H1 (cell line): ENCODE measurements at regions not wholly inside any gene's neighbourhood (a gene's known extent, or its start where the extent isn't known, plus 50 kb on each side); places are given as distances from the start of the nearest gene placed in this dataset.

ENCODE experiments used
- CTCF ChIA-PET: fragments of 300-600 bp; sonication (Branson Sonifier 250); formaldehyde crosslinking; loops from one replicate; lab custom pipeline; 2021; ENCODE audit not compliant: partially characterized antibody; lab: Charles Lee
- POLR2A ChIA-PET: fragments of 300-600 bp; sonication (Branson Sonifier 250); formaldehyde crosslinking; loops from one replicate; lab custom pipeline; 2021; ENCODE audit warnings: inconsistent platforms; ENCODE audit not compliant: partially characterized antibody; lab: Charles Lee
- DNase-seq, 2 experiments: peaks; one replicate each; pipeline versions ENCODE4 v3.0.0 to v3.0.0-alpha.2; 2010 to 2022; ENCODE audit warnings: low spot score in 2 of 2, low read depth in 1 of 2, mixed read lengths in 1 of 2
- FAIRE-seq: peaks from 2 replicates; lab custom pipeline; 2011; peaks lifted over from hg19 to GRCh38; lab: Jason Lieb, UNC
- H2AFZ ChIP-seq: 2 replicates; pipeline ENCODE4 v1.8.1; 2012; ENCODE audit warnings: low read length, inconsistent platforms
- H2AK5ac ChIP-seq: 2 replicates; pipeline ENCODE4 v1.6.1; 2013; ENCODE audit warnings: low read depth, low read length
- H2BK120ac ChIP-seq: replicated peaks from 2 replicates; pipeline ENCODE3; 2013; ENCODE audit warnings: low read depth, low read length, inconsistent platforms
- H2BK12ac ChIP-seq: 2 replicates; pipeline ENCODE4 v1.6.1; 2013; ENCODE audit warnings: low read depth, low read length
- H2BK15ac ChIP-seq: 2 replicates; pipeline ENCODE4 v1.6.1; 2013; ENCODE audit warnings: low read length
- H2BK20ac ChIP-seq: 2 replicates; pipeline ENCODE4 v1.6.1; 2013; ENCODE audit warnings: low read length
- H2BK5ac ChIP-seq: 2 replicates; pipeline ENCODE4 v1.6.1; 2013; ENCODE audit warnings: low read depth, low read length
- H3K14ac ChIP-seq: 2 replicates; pipeline ENCODE4 v1.6.1; 2013; ENCODE audit warnings: inconsistent platforms; ENCODE audit not compliant: insufficient read length
- H3K18ac ChIP-seq: 2 replicates; pipeline ENCODE4 v1.6.1; 2013; ENCODE audit warnings: low read length; ENCODE audit errors: extremely low read depth
- H3K23ac ChIP-seq: 2 replicates; pipeline ENCODE4 v1.6.1; 2013; ENCODE audit warnings: inconsistent platforms; ENCODE audit not compliant: insufficient read length
- H3K23me2 ChIP-seq: 2 replicates; pipeline ENCODE4 v1.6.1; 2013; ENCODE audit warnings: low read depth, low read length
- H3K27ac ChIP-seq: 2 replicates; pipeline ENCODE4 v1.6.1; 2011; ENCODE audit warnings: low read depth, low read length, inconsistent platforms
- H3K27me3 ChIP-seq, 4 experiments: replicated peaks in 1 of 4; 1 replicate in 1 of 4; 2 replicates in 3 of 4; pipeline versions ENCODE4 v1.6.1 to v1.8.1; 2011 to 2013; ENCODE audit warnings: low read length in 3 of 4, mild to moderate bottlenecking in 3 of 4, inconsistent platforms in 2 of 4, mixed read lengths in 2 of 4, moderate library complexity in 1 of 4; ENCODE audit not compliant: control insufficient read depth in 3 of 4, insufficient read depth in 3 of 4; ENCODE audit errors: extremely low read depth in 1 of 4
- H3K36me3 ChIP-seq, 4 experiments: 2 replicates each; pipeline versions ENCODE4 v1.6.1 to v1.8.1; 2011 to 2013; ENCODE audit warnings: mild to moderate bottlenecking in 4 of 4, low read length in 3 of 4, moderate library complexity in 2 of 4, control low read depth in 1 of 4, inconsistent platforms in 1 of 4; ENCODE audit not compliant: insufficient read depth in 4 of 4, control insufficient read depth in 2 of 4
- H3K4ac ChIP-seq: replicated peaks from 2 replicates; pipeline ENCODE3; 2013; ENCODE audit warnings: low read length, low read depth, mixed read lengths, inconsistent platforms; ENCODE audit not compliant: insufficient read length
- H3K4me1 ChIP-seq, 4 experiments: replicated peaks in 1 of 4; 1 replicate in 1 of 4; 2 replicates in 3 of 4; pipeline versions ENCODE4 v1.6.1 to v1.8.1; 2011 to 2013; ENCODE audit warnings: low read length in 3 of 4, inconsistent platforms in 2 of 4, mixed read lengths in 1 of 4; ENCODE audit not compliant: insufficient read depth in 4 of 4, control insufficient read depth in 3 of 4
- H3K4me2 ChIP-seq, 2 experiments: 2 replicates each; pipeline versions ENCODE4 v1.6.1 to v1.8.1; 2011 to 2013; ENCODE audit warnings: low read depth in 2 of 2, low read length in 2 of 2, control low read depth in 1 of 2, inconsistent platforms in 1 of 2, mild to moderate bottlenecking in 1 of 2; ENCODE audit not compliant: insufficient read depth in 1 of 2
- H3K4me3 ChIP-seq, 4 experiments: fragments of 200-600, 300-600 bp in 1 of 4; sonication (generic), shearing (Covaris generic), sonication (Bioruptor Twin) in 1 of 4; 2 replicates each; pipeline versions ENCODE4 v1.5.1 to v1.8.1; 2011 to 2016; ENCODE audit warnings: low read length in 4 of 4, low read depth in 3 of 4, control low read depth in 2 of 4, inconsistent platforms in 2 of 4, mild to moderate bottlenecking in 2 of 4, mixed read lengths in 1 of 4, moderate library complexity in 1 of 4; ENCODE audit not compliant: insufficient read depth in 2 of 4; ENCODE audit errors: extremely low read depth in 1 of 4
- H3K56ac ChIP-seq: replicated peaks from 2 replicates; pipeline ENCODE3; 2013; ENCODE audit warnings: low read depth, mild to moderate bottlenecking, mixed read lengths, low read length, inconsistent platforms; ENCODE audit not compliant: insufficient read length
- H3K79me1 ChIP-seq: 2 replicates; pipeline ENCODE4 v1.6.1; 2013; ENCODE audit warnings: low read depth, low read length, control low read depth
- H3K79me2 ChIP-seq, 2 experiments: 2 replicates each; pipeline versions ENCODE4 v1.6.1 to v1.8.1; 2012 to 2013; ENCODE audit warnings: low read length in 2 of 2, mild to moderate bottlenecking in 2 of 2, inconsistent platforms in 1 of 2; ENCODE audit not compliant: insufficient read depth in 2 of 2, control insufficient read depth in 1 of 2
- H3K9ac ChIP-seq, 4 experiments: replicated peaks in 1 of 4; 1 replicate in 1 of 4; 2 replicates in 3 of 4; pipeline versions ENCODE4 v1.6.1 to v1.8.1; 2011 to 2013; ENCODE audit warnings: low read depth in 3 of 4, low read length in 3 of 4, control low read depth in 2 of 4, mild to moderate bottlenecking in 2 of 4, moderate library complexity in 2 of 4, inconsistent platforms in 1 of 4; ENCODE audit errors: extremely low read depth in 1 of 4
- H3K9me3 ChIP-seq, 2 experiments: 2 replicates each; pipeline versions ENCODE4 v1.6.1 to v1.8.1; 2012 to 2013; ENCODE audit warnings: mild to moderate bottlenecking in 2 of 2, moderate library complexity in 2 of 2, control low read depth in 1 of 2, inconsistent platforms in 1 of 2, low read depth in 1 of 2, low read length in 1 of 2, mixed read lengths in 1 of 2; ENCODE audit not compliant: insufficient read depth in 2 of 2
- H4K20me1 ChIP-seq, 2 experiments: replicated peaks in 1 of 2; 2 replicates each; pipeline versions ENCODE3 to v1.8.1; 2011 to 2013; ENCODE audit warnings: inconsistent platforms in 2 of 2, low read length in 2 of 2, mild to moderate bottlenecking in 1 of 2; ENCODE audit not compliant: insufficient read depth in 2 of 2, control insufficient read depth in 1 of 2
- H4K5ac ChIP-seq: 2 replicates; pipeline ENCODE4 v1.6.1; 2013; ENCODE audit warnings: low read length, low read depth, mixed read lengths, inconsistent platforms; ENCODE audit not compliant: insufficient read length
- H4K8ac ChIP-seq: 2 replicates; pipeline ENCODE4 v1.8.0; 2013; ENCODE audit warnings: mild to moderate bottlenecking, moderate library complexity, low read length, inconsistent platforms; ENCODE audit not compliant: insufficient read depth; ENCODE audit errors: extremely low read depth
- H4K91ac ChIP-seq: replicated peaks from 2 replicates; pipeline ENCODE3; 2013; ENCODE audit warnings: low read length, mixed read lengths, inconsistent platforms; ENCODE audit not compliant: insufficient read length
- ASH2L ChIP-seq: fragments of 200-600, 300-600 bp; sonication (generic); IDR thresholded peaks from one replicate; pipeline ENCODE4 v1.7.1; 2017; ENCODE audit warnings: low read length
- POLR2AphosphoS5 ChIP-seq: IDR thresholded peaks from 2 replicates; pipeline ENCODE4 v1.6.1; 2011; ENCODE audit warnings: low read depth, low read length
- TBP ChIP-seq: IDR thresholded peaks from 2 replicates; pipeline ENCODE4 v1.6.1; 2011; ENCODE audit warnings: low read depth, low read length, improper control_type of control experiment
- WGBS, 2 experiments: shearing (Covaris generic) in 1 of 2; methylation state at CpG; one replicate each; pipeline versions ENCODE4 v1.1.6 to v1.1.7; 2013 to 2015; ENCODE audit warnings: low lambda C conversion rate in 2 of 2, mixed read lengths in 2 of 2, inconsistent platforms in 1 of 2, low coverage in 1 of 2, missing lambda C conversion rate in 1 of 2; ENCODE audit not compliant: insufficient replicate concordance in 2 of 2, insufficient coverage in 1 of 2, insufficient read length in 1 of 2; ENCODE audit errors: extremely low coverage in 1 of 2, missing lambda C conversion rate in 1 of 2; 5-methylcytosine and 5-hydroxymethylcytosine counted together
- TF ChIP-seq, protein P1 (sequence below): IDR thresholded peaks from 2 replicates; pipeline ENCODE4 v1.6.1; 2012; ENCODE audit warnings: inconsistent platforms

- Histone ChIP-seq H3K27ac (no peak overlapping the region), H3K56ac (no peak overlapping the region), H3K4ac (no peak overlapping the region), H2BK120ac (no peak overlapping the region), H3K23me2 (no peaks in the 10 kb centered on the region), H3K9me3 (no peaks in the 10 kb centered on the region), H4K91ac (no peak overlapping the region), H3K18ac (no peak overlapping the region), H3K14ac (no peak overlapping the region), H4K5ac (no peak overlapping the region), H2AFZ (no peak overlapping the region), H2BK20ac (no peak overlapping the region), H3K36me3 (no peaks in the 10 kb centered on the region), H4K20me1 (no peaks in the 10 kb centered on the region), H3K79me1 (no peaks in the 10 kb centered on the region), H2BK5ac (no peak overlapping the region), H3K27me3 (no peaks in the 10 kb centered on the region), H3K4me1 (no peaks in the 10 kb centered on the region), H3K4me3 (no peak overlapping the region), H2AK5ac (no peak overlapping the region), H3K79me2 (no peaks in the 10 kb centered on the region), H2BK12ac (no peak overlapping the region), H3K4me2 (no peak overlapping the region), H3K9ac (no peak overlapping the region), H4K8ac (no peak overlapping the region), H2BK15ac (no peak overlapping the region), H3K23ac (no peak overlapping the region)
- FAIRE-seq, result no peak
- no peak for DNase-seq
- ChIA-PET CTCF (interaction anchor here (1.1 kb wide), 1 partner anchor 66 kb away, joined by 3 read pairs; no protein-coding TSS in a partner anchor), POLR2A (no interaction called here)
- 94% methylated on average over 4 of the region's 4 CpGs; no CpG with 5 or more reads in 1 of the 2 experiments for whole genome bisulfite sequencing, 2 experiments
- no peak for TF ChIP-seq TBP
- TF ChIP-seq, protein P1, sequence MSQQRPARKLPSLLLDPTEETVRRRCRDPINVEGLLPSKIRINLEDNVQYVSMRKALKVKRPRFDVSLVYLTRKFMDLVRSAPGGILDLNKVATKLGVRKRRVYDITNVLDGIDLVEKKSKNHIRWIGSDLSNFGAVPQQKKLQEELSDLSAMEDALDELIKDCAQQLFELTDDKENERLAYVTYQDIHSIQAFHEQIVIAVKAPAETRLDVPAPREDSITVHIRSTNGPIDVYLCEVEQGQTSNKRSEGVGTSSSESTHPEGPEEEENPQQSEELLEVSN, result no peak
- TF ChIP-seq ASH2L, result no peak
- no peak for TF ChIP-seq POLR2AphosphoS5
Observed at GRCh38 chr2:176727696-176728095, 458.5 kb downstream of the MTX2 start.
